Esophagus muscularis mucosa (tissue), 4 donors: ENCODE measurements at regions not wholly inside any gene's neighbourhood (a gene's known extent, or its start where the extent isn't known, plus 50 kb on each side); places are given as distances from the start of the nearest gene placed in this dataset.

Source experiments
- EP300 ChIP-seq: sonication (generic); formaldehyde crosslinking; IDR thresholded peaks from one replicate; pipeline ENCODE4 v1.6.1; 2017; ENCODE audit warnings: antibody characterized with exemption
- POLR2A ChIP-seq: fragments of 450-650 bp; IDR thresholded peaks from one replicate; pipeline ENCODE4 v1.6.1; 2017; ENCODE audit warnings: antibody characterized with exemption, moderate library complexity, mild to moderate bottlenecking, low read depth
- TF ChIP-seq, protein P1 (sequence below), 3 experiments: fragments of 200-600 bp in 2 of 3; fragments of 450-650 bp in 1 of 3; sonication (generic) in 2 of 3; IDR thresholded peaks; one replicate each; pipeline ENCODE4 v1.5.1; 2017 to 2019; ENCODE audit warnings: antibody characterized with exemption in 3 of 3, mild to moderate bottlenecking in 2 of 3, moderate library complexity in 1 of 3

DNA sequence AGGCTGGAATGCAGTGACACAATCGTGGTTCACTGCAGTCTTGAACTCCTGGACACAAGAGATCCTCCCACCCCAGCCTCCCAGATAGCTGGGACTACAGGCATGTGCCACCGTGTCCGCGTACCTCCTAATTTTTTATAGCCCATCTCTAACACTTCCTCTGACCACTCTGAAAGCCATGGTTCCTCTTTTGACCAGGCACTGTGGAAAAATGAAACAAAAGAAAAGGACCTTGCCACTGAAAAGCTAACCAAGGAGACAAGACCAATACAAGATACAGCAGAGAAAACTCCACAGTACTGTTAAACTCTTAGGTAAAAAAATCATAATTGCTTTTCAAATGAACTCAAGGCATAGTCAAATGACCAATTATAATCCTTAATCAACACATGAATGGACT lies 233.3 kb downstream of the NEDD1 start:
- TF ChIP-seq, protein P1, sequence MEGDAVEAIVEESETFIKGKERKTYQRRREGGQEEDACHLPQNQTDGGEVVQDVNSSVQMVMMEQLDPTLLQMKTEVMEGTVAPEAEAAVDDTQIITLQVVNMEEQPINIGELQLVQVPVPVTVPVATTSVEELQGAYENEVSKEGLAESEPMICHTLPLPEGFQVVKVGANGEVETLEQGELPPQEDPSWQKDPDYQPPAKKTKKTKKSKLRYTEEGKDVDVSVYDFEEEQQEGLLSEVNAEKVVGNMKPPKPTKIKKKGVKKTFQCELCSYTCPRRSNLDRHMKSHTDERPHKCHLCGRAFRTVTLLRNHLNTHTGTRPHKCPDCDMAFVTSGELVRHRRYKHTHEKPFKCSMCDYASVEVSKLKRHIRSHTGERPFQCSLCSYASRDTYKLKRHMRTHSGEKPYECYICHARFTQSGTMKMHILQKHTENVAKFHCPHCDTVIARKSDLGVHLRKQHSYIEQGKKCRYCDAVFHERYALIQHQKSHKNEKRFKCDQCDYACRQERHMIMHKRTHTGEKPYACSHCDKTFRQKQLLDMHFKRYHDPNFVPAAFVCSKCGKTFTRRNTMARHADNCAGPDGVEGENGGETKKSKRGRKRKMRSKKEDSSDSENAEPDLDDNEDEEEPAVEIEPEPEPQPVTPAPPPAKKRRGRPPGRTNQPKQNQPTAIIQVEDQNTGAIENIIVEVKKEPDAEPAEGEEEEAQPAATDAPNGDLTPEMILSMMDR (IDR thresholded peaks at IDR 0.05): no peak
- TF ChIP-seq POLR2A (no peak), EP300 (no peak)
